ENCODE measurements at regions not wholly inside any gene's neighbourhood (a gene's known extent, or its start where the extent isn't known, plus 50 kb on each side); places are given as distances from the start of the nearest gene placed in this dataset.

GRCh38 chr4:128582427-128582870 lies 227.1 kb upstream of the JADE1 start:
- TF ChIP-seq POLR2AphosphoS5 (IDR thresholded peaks at IDR 0.05; ENCODE audit: low read depth, low read length) (no peak), TCF7L2 (IDR thresholded peaks at IDR 0.05; ENCODE audit: low read depth, low read length) (no peak)
